Suprapubic skin (tissue), 3 donors: ENCODE measurements at regions not wholly inside any gene's neighbourhood (a gene's known extent, or its start where the extent isn't known, plus 50 kb on each side); places are given as distances from the start of the nearest gene placed in this dataset.

Source experiments
- EP300 ChIP-seq: sonication (generic); formaldehyde crosslinking; IDR thresholded peaks from one replicate; pipeline ENCODE4 v1.6.1; 2017; ENCODE audit warnings: antibody characterized with exemption
- POLR2A ChIP-seq, 2 donors: fragments of 450-650 bp; IDR thresholded peaks; one replicate each; pipeline ENCODE4 v1.6.1; 2017; ENCODE audit warnings: antibody characterized with exemption in 2 of 2, mild to moderate bottlenecking in 2 of 2, moderate library complexity in 2 of 2
- TF ChIP-seq, protein P1 (sequence below), 2 donors: fragments of 200-600 bp in 1 of 2; fragments of 450-650 bp in 1 of 2; sonication (generic) in 1 of 2; IDR thresholded peaks; one replicate each; pipeline ENCODE4 v1.5.1; 2016 to 2019; ENCODE audit warnings: antibody characterized with exemption in 2 of 2, mild to moderate bottlenecking in 1 of 2, moderate library complexity in 1 of 2

DNA sequence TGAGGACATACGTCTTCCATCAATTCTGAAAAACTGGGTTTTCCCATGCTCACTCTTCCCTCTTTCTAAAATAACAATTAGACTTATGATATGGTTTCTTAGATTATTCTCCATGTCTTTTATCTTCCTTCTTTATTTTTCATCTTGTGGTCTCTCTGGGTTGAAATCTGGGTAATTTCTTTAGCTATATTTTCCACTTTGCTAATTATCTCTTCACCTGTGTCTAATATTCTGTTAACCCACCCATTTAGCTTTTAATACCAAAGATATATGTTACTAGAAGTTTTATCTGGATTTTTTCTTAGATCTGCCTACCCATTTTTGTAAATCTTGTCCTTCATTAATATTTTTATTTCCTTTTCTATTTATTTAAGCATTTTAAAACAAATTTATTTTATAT, 121.8 kb downstream of the TENT5A start:
- TF ChIP-seq, protein P1, sequence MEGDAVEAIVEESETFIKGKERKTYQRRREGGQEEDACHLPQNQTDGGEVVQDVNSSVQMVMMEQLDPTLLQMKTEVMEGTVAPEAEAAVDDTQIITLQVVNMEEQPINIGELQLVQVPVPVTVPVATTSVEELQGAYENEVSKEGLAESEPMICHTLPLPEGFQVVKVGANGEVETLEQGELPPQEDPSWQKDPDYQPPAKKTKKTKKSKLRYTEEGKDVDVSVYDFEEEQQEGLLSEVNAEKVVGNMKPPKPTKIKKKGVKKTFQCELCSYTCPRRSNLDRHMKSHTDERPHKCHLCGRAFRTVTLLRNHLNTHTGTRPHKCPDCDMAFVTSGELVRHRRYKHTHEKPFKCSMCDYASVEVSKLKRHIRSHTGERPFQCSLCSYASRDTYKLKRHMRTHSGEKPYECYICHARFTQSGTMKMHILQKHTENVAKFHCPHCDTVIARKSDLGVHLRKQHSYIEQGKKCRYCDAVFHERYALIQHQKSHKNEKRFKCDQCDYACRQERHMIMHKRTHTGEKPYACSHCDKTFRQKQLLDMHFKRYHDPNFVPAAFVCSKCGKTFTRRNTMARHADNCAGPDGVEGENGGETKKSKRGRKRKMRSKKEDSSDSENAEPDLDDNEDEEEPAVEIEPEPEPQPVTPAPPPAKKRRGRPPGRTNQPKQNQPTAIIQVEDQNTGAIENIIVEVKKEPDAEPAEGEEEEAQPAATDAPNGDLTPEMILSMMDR (IDR thresholded peaks at IDR 0.05): no peak
- TF ChIP-seq POLR2A (IDR thresholded peaks at IDR 0.05) (no peak), EP300 (no peak)
